HUES64 (cell line): ENCODE measurements at regions not wholly inside any gene's neighbourhood (a gene's known extent, or its start where the extent isn't known, plus 50 kb on each side); places are given as distances from the start of the nearest gene placed in this dataset.

Experiments used
- H3K27ac ChIP-seq: 2 replicates; pipeline ENCODE4 v1.7.0; 2013; ENCODE audit warnings: low read depth, low read length, inconsistent platforms
- H3K27me3 ChIP-seq: 2 replicates; pipeline ENCODE4 v1.6.1; 2013; ENCODE audit warnings: mild to moderate bottlenecking, low read length; ENCODE audit not compliant: insufficient read depth
- H3K36me3 ChIP-seq: 2 replicates; pipeline ENCODE4 v1.6.1; 2013; ENCODE audit warnings: mild to moderate bottlenecking, low read length; ENCODE audit not compliant: insufficient read depth
- H3K4me1 ChIP-seq: 2 replicates; pipeline ENCODE4 v1.6.1; 2013; ENCODE audit warnings: mild to moderate bottlenecking, low read length, moderate library complexity; ENCODE audit not compliant: insufficient read depth
- H3K4me3 ChIP-seq: 2 replicates; pipeline ENCODE4 v1.5.1; 2013; ENCODE audit warnings: mild to moderate bottlenecking, low read length, moderate library complexity
- H3K9ac ChIP-seq: 2 replicates; pipeline ENCODE4 v1.6.1; 2013; ENCODE audit warnings: mild to moderate bottlenecking, low read depth, low read length
- H3K9me3 ChIP-seq: 2 replicates; pipeline ENCODE4 v1.6.1; 2013; ENCODE audit warnings: low read depth, low read length; ENCODE audit not compliant: insufficient read depth
- WGBS: fragments of 150-250, 120-280 bp; methylation state at CpG from one replicate; pipeline ENCODE4 v1.1.7; 2013; ENCODE audit warnings: missing lambda C conversion rate; 5-methylcytosine and 5-hydroxymethylcytosine counted together

DNA sequence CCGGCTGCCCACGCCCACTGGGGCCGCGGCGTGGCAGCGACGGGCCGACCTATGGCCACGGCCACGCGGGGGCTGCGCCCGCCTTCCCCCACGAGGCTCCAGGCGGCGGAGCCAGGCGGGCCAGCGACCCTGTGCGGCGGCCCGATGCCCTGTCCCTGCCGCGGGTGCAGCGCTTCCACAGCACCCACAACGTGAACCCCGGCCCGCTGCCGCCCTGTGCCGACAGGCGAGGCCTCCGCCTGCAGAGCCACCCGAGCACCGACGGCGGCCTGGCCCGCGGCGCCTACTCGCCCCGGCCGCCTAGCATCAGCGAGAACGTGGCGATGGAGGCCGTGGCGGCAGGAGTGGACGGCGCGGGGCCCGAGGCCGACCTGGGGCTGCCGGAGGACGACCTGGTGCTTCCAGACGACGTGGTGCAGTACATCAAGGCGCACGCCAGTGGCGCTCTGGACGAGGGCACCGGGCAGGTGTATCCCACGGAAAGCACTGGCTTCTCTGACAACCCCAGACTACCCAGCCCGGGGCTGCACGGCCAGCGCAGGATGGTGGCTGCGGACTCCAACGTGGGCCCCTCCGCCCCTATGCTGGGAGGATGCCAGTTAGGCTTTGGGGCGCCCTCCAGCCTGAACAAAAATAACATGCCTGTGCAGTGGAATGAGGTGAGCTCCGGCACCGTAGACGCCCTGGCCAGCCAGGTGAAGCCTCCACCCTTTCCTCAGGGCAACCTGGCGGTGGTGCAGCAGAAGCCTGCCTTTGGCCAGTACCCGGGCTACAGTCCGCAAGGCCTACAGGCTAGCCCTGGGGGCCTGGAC is 253.2 kb downstream of the GLI2 start:
- Histone ChIP-seq H3K4me1 (no peaks in the 10 kb centered on the region), H3K36me3 (peaks cover 72% of the 10 kb centered on the region), H3K9ac (no peak overlapping the region), H3K4me3 (no peak overlapping the region), H3K27ac (no peak overlapping the region), H3K9me3 (no peaks in the 10 kb centered on the region), H3K27me3 (no peaks in the 10 kb centered on the region)
- WGBS = 97% methylated on average over 74 of the region's 74 CpGs

DNA sequence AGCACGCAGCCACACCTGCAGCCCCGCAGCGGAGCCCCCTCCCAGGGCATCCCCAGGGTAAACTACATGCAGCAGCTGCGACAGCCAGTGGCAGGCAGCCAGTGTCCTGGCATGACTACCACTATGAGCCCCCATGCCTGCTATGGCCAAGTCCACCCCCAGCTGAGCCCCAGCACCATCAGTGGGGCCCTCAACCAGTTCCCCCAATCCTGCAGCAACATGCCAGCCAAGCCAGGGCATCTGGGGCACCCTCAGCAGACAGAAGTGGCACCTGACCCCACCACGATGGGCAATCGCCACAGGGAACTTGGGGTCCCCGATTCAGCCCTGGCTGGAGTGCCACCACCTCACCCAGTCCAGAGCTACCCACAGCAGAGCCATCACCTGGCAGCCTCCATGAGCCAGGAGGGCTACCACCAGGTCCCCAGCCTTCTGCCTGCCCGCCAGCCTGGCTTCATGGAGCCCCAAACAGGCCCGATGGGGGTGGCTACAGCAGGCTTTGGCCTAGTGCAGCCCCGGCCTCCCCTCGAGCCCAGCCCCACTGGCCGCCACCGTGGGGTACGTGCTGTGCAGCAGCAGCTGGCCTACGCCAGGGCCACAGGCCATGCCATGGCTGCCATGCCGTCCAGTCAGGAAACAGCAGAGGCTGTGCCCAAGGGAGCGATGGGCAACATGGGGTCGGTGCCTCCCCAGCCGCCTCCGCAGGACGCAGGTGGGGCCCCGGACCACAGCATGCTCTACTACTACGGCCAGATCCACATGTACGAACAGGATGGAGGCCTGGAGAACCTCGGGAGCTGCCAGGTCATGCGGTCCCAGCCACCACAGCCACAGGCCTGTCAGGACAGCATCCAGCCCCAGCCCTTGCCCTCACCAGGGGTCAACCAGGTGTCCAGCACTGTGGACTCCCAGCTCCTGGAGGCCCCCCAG is 254.1 kb downstream of the GLI2 start:
- H3K9me3 ChIP-seq = no peaks in the 10 kb centered on the region
- no peaks in the 10 kb centered on the region for H3K4me1 ChIP-seq
- peaks cover 64% of the 10 kb centered on the region for H3K36me3 ChIP-seq
- 94% methylated on average over 26 of the region's 26 CpGs for WGBS
- H3K27ac ChIP-seq = no peak overlapping the region
- no peaks in the 10 kb centered on the region for H3K27me3 ChIP-seq
- no peak overlapping the region for H3K9ac ChIP-seq
- no peak overlapping the region for H3K4me3 ChIP-seq

DNA sequence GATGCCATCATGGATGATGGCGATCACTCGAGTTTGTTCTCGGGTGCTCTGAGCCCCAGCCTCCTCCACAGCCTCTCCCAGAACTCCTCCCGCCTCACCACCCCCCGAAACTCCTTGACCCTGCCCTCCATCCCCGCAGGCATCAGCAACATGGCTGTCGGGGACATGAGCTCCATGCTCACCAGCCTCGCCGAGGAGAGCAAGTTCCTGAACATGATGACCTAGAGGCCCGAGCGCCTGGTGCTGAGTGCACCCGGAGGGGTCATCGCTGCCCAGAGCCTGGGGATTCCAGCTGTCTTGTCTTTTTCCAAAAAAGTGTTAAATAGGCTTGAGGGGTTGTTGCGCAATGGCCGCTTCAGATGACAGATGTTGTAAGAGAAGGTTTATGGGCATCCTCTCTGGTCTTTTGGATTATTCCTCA is 254.8 kb downstream of the GLI2 start:
- no peaks in the 10 kb centered on the region for H3K4me1 ChIP-seq
- H3K27me3 ChIP-seq = no peaks in the 10 kb centered on the region
- no peak overlapping the region for H3K9ac ChIP-seq
- H3K27ac ChIP-seq = no peak overlapping the region
- no peaks in the 10 kb centered on the region for H3K9me3 ChIP-seq
- H3K4me3 ChIP-seq = no peak overlapping the region
- WGBS = 96% methylated on average over 15 of the region's 15 CpGs
- peaks cover 57% of the 10 kb centered on the region for H3K36me3 ChIP-seq

DNA sequence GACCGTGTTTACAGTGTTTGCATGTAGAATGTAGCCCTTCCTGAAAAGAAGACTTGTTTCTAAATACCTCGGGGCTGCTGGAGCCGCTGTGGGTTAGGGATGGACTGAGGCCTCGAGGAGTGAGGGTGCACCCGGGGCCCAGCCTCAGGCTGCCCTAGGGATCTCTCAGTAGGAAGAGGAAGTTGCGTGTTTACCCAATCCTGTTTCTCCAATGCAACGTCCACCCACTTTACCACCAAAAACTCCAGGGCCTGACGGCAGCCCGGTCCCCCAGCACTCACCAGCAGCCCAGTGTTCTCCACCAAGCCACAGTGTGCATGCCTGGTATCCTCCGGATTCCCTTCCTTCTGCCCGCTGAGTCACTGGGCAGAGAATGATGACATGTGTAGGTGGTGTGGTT is 255.8 kb downstream of the GLI2 start:
- H3K4me3 ChIP-seq = no peak overlapping the region
- H3K27me3 ChIP-seq = no peaks in the 10 kb centered on the region
- no peak overlapping the region for H3K27ac ChIP-seq
- no peaks in the 10 kb centered on the region for H3K9me3 ChIP-seq
- peaks cover 47% of the 10 kb centered on the region for H3K36me3 ChIP-seq
- H3K4me1 ChIP-seq = no peaks in the 10 kb centered on the region
- H3K9ac ChIP-seq = no peak overlapping the region
- 93% methylated on average over 11 of the region's 11 CpGs for WGBS

DNA sequence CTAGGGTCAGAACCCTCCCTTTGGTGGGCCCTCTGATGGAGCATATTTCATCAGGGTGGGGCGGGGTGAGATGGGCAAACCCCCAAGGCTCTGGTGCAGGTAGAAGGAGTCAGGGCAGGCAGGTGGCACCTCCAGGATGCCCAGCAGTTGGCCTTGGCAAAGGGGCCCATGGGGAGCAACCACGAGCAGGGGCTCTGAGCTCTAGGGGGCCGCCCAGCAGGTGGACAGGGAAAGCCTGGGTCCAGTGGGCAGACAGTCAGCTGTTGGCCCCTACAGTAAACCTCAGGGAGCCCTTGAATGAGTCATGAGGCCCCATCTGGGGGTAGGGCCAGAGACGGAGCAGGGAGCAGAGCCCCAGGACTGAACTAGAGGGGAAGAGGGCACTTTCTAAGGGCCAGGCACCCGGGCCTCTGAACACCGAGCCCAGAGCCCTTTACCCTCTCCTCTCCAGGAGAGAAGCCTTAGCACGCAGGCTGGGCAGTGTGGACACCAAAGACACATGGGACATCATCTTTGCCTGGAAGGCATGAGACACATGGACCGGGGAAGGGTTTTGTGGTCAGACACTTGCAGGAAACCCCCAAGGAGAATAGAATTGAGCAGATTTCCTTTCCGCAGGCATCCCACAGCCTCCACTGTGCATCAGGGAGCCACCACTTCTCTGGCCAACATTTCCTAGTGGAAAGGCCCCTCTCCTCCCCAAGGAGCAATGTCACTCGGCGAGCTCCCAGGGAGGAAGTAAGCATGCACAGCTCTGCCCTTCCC is 257.3 kb downstream of the GLI2 start:
- WGBS = 92% methylated on average over 11 of the region's 11 CpGs
- Histone ChIP-seq H3K9ac (no peak overlapping the region), H3K9me3 (no peaks in the 10 kb centered on the region), H3K4me1 (no peaks in the 10 kb centered on the region), H3K27ac (no peak overlapping the region), H3K27me3 (no peaks in the 10 kb centered on the region), H3K4me3 (no peak overlapping the region), H3K36me3 (peaks cover 32% of the 10 kb centered on the region)

DNA sequence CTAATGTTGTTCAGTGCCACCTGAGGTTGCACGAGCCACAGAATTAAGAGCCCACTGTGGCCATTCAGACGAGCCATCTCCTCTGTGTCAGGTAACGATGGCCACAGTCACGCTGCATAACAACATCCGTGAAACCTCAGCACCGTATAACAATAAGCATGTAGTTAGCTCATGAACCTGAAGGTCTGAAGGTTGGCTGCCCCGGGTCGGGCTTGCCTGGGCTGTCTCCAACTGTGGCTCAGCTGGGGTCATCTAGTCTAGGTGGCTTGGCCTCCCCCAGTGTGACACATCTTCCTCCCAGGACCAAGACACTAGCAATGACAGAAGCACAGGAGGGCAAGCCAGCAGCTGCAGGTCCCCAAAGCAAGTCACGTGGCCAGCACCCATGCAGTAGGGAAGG is 258.0 kb downstream of the GLI2 start:
- H3K9ac ChIP-seq = no peak overlapping the region
- H3K27me3 ChIP-seq = no peaks in the 10 kb centered on the region
- H3K4me3 ChIP-seq = no peak overlapping the region
- H3K9me3 ChIP-seq = no peaks in the 10 kb centered on the region
- H3K4me1 ChIP-seq = no peaks in the 10 kb centered on the region
- peaks cover 31% of the 10 kb centered on the region for H3K36me3 ChIP-seq
- 82% methylated on average over 9 of the region's 9 CpGs for WGBS
- H3K27ac ChIP-seq = no peak overlapping the region

DNA sequence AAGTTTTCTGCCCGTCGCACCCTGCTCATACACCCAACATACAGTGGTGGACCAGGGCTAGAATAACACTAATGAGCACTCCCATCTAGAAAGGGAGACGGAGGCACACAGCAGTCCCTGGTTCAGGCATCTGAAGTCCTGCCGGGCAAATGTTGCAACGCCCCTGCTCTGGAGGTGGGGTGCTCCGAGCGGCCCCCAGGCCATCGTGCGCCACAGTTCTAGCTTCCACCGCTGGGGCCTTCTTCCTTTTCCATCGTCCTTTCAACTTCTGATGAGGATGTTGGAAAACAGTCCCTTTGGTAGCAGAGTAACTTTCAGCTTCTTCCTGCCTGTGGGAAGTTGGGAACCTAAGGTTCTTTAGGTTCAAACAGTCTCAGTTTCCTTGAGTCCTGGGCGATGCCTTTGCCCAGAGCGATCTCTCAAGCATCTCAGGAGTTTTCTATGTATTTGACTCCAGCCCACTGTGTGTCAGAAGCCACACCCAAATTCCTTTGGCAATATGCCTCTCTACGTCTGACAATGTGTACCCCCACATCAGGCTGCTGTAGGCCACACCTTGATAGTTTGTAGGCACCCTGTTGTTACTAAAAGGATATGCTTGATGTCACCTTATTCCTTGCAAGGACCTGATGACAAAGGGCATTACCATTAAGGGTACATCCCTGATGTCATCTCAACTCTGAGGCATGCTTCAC is 258.8 kb downstream of the GLI2 start:
- Histone ChIP-seq H3K9me3 (no peaks in the 10 kb centered on the region), H3K9ac (no peak overlapping the region), H3K4me3 (no peak overlapping the region), H3K36me3 (peaks cover 25% of the 10 kb centered on the region), H3K27me3 (no peaks in the 10 kb centered on the region), H3K4me1 (no peaks in the 10 kb centered on the region), H3K27ac (no peak overlapping the region)
- 91% methylated on average over 14 of the region's 14 CpGs for WGBS

DNA sequence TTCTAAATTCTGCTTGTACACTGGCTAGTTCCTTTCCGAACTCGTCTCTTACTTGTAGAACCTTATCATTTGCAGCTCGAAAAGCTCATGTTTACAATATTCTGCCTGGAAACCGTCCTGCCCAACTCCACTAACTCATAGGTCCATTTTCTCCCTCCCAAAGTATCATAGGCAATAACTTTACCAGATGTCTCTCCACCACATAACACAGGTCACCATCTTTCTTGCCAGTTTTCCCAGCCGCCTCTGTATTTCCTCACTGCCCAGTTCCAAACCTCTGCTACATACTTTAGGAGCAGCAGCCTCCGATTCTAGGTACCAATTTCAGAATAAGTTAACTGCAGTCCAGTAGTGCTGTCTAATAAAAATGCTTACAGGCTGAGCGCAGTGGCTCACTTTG is 259.5 kb downstream of the GLI2 start:
- no peak overlapping the region for H3K9ac ChIP-seq
- no peaks in the 10 kb centered on the region for H3K9me3 ChIP-seq
- H3K4me3 ChIP-seq = no peak overlapping the region
- peaks cover 18% of the 10 kb centered on the region for H3K36me3 ChIP-seq
- no peaks in the 10 kb centered on the region for H3K27me3 ChIP-seq
- H3K27ac ChIP-seq = no peak overlapping the region
- WGBS = 95% methylated on average over 7 of the region's 7 CpGs
- no peaks in the 10 kb centered on the region for H3K4me1 ChIP-seq

DNA sequence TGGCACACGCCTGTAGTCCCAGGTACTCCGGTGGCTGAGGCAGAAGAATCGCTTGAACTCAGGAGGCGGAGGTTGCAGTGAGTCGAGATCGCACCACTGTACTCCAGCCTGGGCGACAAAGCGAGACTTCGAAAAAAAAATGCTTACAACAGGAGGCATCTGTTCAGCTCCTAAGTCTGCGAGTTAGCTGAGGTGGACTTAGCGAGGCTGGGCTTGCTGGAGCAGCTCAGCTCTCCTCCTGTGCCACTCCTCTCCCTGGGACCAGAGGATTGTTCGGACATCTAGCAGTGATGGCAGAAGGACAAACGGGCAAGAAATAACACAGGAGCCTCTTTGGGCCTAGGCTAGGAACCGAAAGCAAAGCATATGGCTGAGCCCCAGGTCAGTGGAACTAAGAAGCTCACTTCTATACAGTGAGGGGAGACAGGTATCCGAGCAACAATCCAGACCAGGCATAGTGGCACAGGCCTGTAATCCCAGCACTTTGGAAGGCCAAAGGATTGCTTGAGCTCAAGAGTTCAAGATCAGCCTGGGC is 260.1 kb downstream of the GLI2 start:
- Histone ChIP-seq H3K27me3 (no peaks in the 10 kb centered on the region), H3K9me3 (no peaks in the 10 kb centered on the region), H3K4me3 (no peak overlapping the region), H3K36me3 (peaks cover 12% of the 10 kb centered on the region), H3K9ac (no peak overlapping the region), H3K27ac (no peak overlapping the region), H3K4me1 (no peaks in the 10 kb centered on the region)
- WGBS = 95% methylated on average over 15 of the region's 15 CpGs

DNA sequence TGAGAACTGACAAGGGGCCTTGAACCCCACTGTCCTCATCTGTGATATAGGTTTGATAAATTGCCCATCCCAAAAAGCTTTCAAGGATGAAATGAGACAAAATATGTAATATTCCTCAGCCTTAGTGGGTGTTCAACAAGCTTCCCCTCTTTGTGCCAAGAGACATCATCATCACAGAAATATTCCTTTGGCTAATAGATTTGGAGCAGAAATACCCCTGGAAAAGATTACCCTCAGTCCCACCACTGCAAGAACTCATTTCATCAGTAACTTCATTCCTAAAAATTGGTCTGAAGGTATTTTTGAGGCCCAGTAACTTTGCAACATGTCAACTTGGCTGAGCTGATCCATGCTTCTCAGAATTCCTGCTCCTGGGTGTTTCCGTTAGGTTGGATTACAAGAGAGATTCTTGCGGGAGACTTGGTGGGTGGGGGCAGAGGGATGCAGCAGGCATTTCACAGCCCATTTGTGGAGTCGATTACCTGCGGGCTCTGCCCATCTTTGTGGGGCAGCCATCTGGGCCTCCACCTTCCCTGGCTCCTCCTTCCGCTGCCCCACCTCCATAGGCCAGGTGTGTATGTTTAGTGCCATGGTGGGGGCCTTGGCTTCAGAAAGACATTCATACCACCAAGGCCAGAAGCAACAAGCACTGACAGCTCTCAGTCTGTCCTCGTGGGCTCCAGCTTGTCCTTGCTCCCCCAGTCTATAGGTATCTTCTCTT is 263.9 kb downstream of the GLI2 start:
- Histone ChIP-seq H3K27ac (no peak overlapping the region), H3K9ac (no peak overlapping the region), H3K36me3 (no peaks in the 10 kb centered on the region), H3K27me3 (peaks cover 3% of the 10 kb centered on the region; the same call in 1 of the 2 replicates), H3K4me3 (no peak overlapping the region), H3K4me1 (0 out of 2 replicates have a peak, but pooled peaks cover 11% of the 10 kb centered on the region), H3K9me3 (no peaks in the 10 kb centered on the region)
- WGBS = 92% methylated on average over 6 of the region's 6 CpGs
